GM19455 (cell line): ENCODE measurements at regions not wholly inside any gene's neighbourhood (a gene's known extent, or its start where the extent isn't known, plus 50 kb on each side); places are given as distances from the start of the nearest gene placed in this dataset.
"Not testable (repeated sequence)": the region's sequence is repeated elsewhere in the genome, so short reads cannot be mapped to it uniquely, and the experiment has no call there.

Experiments used
- ATAC-seq: cut with Tn5 transposase; IDR thresholded peaks from one replicate; pipeline ENCODE4 v1.9.1; 2021; ENCODE audit not compliant: unreplicated experiment

- ATAC-seq: no peak
Observed at GRCh38 chrX:118254611-118255010, 91.3 kb upstream of the WDR44 start.

GRCh38 chrX:118255921-118256320, 90.0 kb upstream of the WDR44 start:
- ATAC-seq: no peak

- no peak for ATAC-seq
Observed at GRCh38 chrX:118257781-118258180, 88.1 kb upstream of the WDR44 start.

GRCh38 chrX:118259213-118259612, 86.7 kb upstream of the WDR44 start:
- ATAC-seq: no peak

- ATAC-seq: no peak
Observed at GRCh38 chrX:118261151-118261550, 84.8 kb upstream of the WDR44 start.

- ATAC-seq: no peak
Observed at GRCh38 chrX:118271775-118272174, 74.1 kb upstream of the WDR44 start.

- no peak for ATAC-seq
Observed at GRCh38 chrX:118272242-118272641, 73.7 kb upstream of the WDR44 start.

GRCh38 chrX:118286066-118286762, 59.7 kb upstream of the WDR44 start:
- ATAC-seq: no peak

GRCh38 chrX:118295818-118296217, 50.1 kb upstream of the WDR44 start:
- ATAC-seq: not testable (repeated sequence)
